Liver (tissue), 8 donors: ENCODE measurements at regions not wholly inside any gene's neighbourhood (a gene's known extent, or its start where the extent isn't known, plus 50 kb on each side); places are given as distances from the start of the nearest gene placed in this dataset.

Experiments used
- DNase-seq: peaks from one replicate; pipeline ENCODE4 v3.0.0-alpha.2; 2017; ENCODE audit warnings: low spot score
- H3K27ac ChIP-seq, 2 donors: one replicate each; pipeline ENCODE4 v1.7.0; 2013; ENCODE audit warnings: inconsistent platforms in 2 of 2, low read length in 2 of 2, control low read depth in 1 of 2, low read depth in 1 of 2, mild to moderate bottlenecking in 1 of 2
- H3K27me3 ChIP-seq, 4 donors: one replicate each; pipeline versions ENCODE4 v1.6.1 to v1.7.0; 2013; ENCODE audit warnings: low read length in 3 of 4, inconsistent platforms in 1 of 4, mild to moderate bottlenecking in 1 of 4, moderate library complexity in 1 of 4; ENCODE audit not compliant: control insufficient read depth in 4 of 4, insufficient read depth in 4 of 4
- H3K36me3 ChIP-seq, 4 donors: one replicate each; pipeline versions ENCODE4 v1.6.1 to v1.7.0; 2013; ENCODE audit warnings: low read length in 3 of 4, mild to moderate bottlenecking in 3 of 4, low read depth in 1 of 4, moderate library complexity in 1 of 4; ENCODE audit not compliant: control insufficient read depth in 4 of 4, insufficient read depth in 3 of 4
- H3K4me1 ChIP-seq, 4 donors: one replicate each; pipeline versions ENCODE4 v1.6.1 to v1.7.0; 2013; ENCODE audit warnings: low read length in 3 of 4, mild to moderate bottlenecking in 3 of 4, moderate library complexity in 1 of 4; ENCODE audit not compliant: control insufficient read depth in 4 of 4, insufficient read depth in 4 of 4
- H3K4me3 ChIP-seq, 3 donors: one replicate each; pipeline versions ENCODE4 v1.6.1 to v1.7.0; 2013; ENCODE audit warnings: low read length in 3 of 3, control low read depth in 1 of 3, low read depth in 1 of 3, mild to moderate bottlenecking in 1 of 3
- H3K9ac ChIP-seq, 2 donors: one replicate each; pipeline ENCODE4 v1.7.0; 2013; ENCODE audit warnings: low read length in 2 of 2, mild to moderate bottlenecking in 2 of 2, moderate library complexity in 2 of 2, control low read depth in 1 of 2, low read depth in 1 of 2
- H3K9me3 ChIP-seq, 4 donors: one replicate each; pipeline versions ENCODE4 v1.6.1 to v1.7.0; 2013; ENCODE audit warnings: low read length in 3 of 4; ENCODE audit not compliant: control insufficient read depth in 4 of 4
- EGR1 ChIP-seq, 2 donors: IDR thresholded peaks; 2 replicates each; pipeline ENCODE4 v1.6.1; 2016 to 2018; ENCODE audit warnings: antibody characterized with exemption in 2 of 2, low read depth in 2 of 2
- FOXA1 ChIP-seq: IDR thresholded peaks from 2 replicates; pipeline ENCODE4 v1.6.1; 2016; ENCODE audit warnings: antibody characterized with exemption
- FOXA2 ChIP-seq: IDR thresholded peaks from 2 replicates; pipeline ENCODE4 v1.6.1; 2016; ENCODE audit warnings: antibody characterized with exemption
- GABPA ChIP-seq, 2 donors: IDR thresholded peaks in 1 of 2; conservative IDR thresholded peaks in 1 of 2; 2 replicates each; pipeline ENCODE4 v1.6.1; 2016; ENCODE audit warnings: antibody characterized with exemption in 2 of 2, mild to moderate bottlenecking in 1 of 2, moderate library complexity in 1 of 2
- HNF4A ChIP-seq, 2 donors: conservative IDR thresholded peaks; 2 replicates each; pipeline ENCODE4 v1.6.1; 2016; ENCODE audit warnings: antibody characterized with exemption in 2 of 2, mild to moderate bottlenecking in 2 of 2
- HNF4G ChIP-seq: IDR thresholded peaks from 2 replicates; pipeline ENCODE4 v1.6.1; 2016; ENCODE audit warnings: antibody characterized with exemption
- JUND ChIP-seq, 2 donors: IDR thresholded peaks; 2 replicates each; pipeline ENCODE4 v1.6.1; 2016; ENCODE audit warnings: antibody characterized with exemption in 2 of 2
- NR2F2 ChIP-seq: IDR thresholded peaks from 2 replicates; pipeline ENCODE4 v1.6.1; 2016; ENCODE audit warnings: antibody characterized with exemption
- RAD21 ChIP-seq, 2 donors: IDR thresholded peaks; 2 replicates each; pipeline ENCODE4 v1.6.1; 2016; ENCODE audit warnings: antibody characterized with exemption in 2 of 2, mild to moderate bottlenecking in 2 of 2
- RXRA ChIP-seq, 2 donors: IDR thresholded peaks; 2 replicates each; pipeline ENCODE4 v1.6.1; 2017 to 2018; ENCODE audit warnings: antibody characterized with exemption in 2 of 2, mild to moderate bottlenecking in 1 of 2
- SP1 ChIP-seq: IDR thresholded peaks from 2 replicates; pipeline ENCODE4 v1.6.1; 2018; ENCODE audit warnings: antibody characterized with exemption, mild to moderate bottlenecking
- TAF1 ChIP-seq: conservative IDR thresholded peaks from 2 replicates; pipeline ENCODE4 v1.6.1; 2016; ENCODE audit warnings: antibody characterized with exemption, mild to moderate bottlenecking
- YY1 ChIP-seq: IDR thresholded peaks from 2 replicates; pipeline ENCODE4 v1.6.1; 2016; ENCODE audit warnings: antibody characterized with exemption, mild to moderate bottlenecking
- WGBS: extraction: QIAGEN DNeasy Blood & Tissue Kit; methylation state at CpG from one replicate; pipeline ENCODE4 v1.1.7; 2013; 5-methylcytosine and 5-hydroxymethylcytosine counted together
- TF ChIP-seq, protein P1 (sequence below): IDR thresholded peaks from 2 replicates; pipeline ENCODE4 v1.6.1; 2016; ENCODE audit warnings: antibody characterized with exemption, mild to moderate bottlenecking
- TF ChIP-seq, protein P2 (sequence below): IDR thresholded peaks from 2 replicates; pipeline ENCODE4 v1.6.1; 2016; ENCODE audit warnings: antibody characterized with exemption
- TF ChIP-seq, protein P3 (sequence below): IDR thresholded peaks from 2 replicates; pipeline ENCODE4 v1.6.1; 2016; ENCODE audit warnings: antibody characterized with exemption
- TF ChIP-seq, protein P4 (sequence below): fragments of 150-350 bp; IDR thresholded peaks from 2 replicates; pipeline ENCODE4 v1.5.1; 2017; ENCODE audit warnings: improper control_type of control experiment, low read depth, low read length; ENCODE audit not compliant: missing input control
- TF ChIP-seq, protein P5 (sequence below): IDR thresholded peaks from 2 replicates; pipeline ENCODE4 v1.6.1; 2016; ENCODE audit warnings: antibody characterized with exemption
- donor health status: healthy.
- donor health status: healthy.
- donor health status: healthy.
- donor health status: healthy.
- donor health status: healthy.

DNA sequence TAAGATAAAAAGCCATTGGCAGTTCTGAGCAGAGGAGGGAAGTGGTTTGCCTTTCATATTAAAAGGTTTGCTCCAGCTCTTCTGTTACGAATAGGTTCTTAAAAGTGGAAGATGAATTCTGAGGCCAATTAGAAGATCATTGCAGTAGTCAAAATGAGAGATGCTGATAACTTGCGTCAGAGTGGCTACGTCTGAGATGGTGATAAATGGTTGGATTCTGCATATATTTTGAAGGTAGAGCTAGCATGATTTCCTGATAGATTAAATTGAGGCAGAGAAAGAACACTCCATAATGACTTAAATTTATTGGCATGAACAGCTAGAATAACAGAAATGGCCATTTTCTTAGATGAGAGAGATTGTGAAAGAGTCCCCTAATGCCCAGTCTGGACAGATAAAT is 652.6 kb downstream of the DACH1 start:
- Histone ChIP-seq H3K9me3 (no peaks in the 10 kb centered on the region), H3K36me3 (no peaks in the 10 kb centered on the region), H3K27ac (no peak overlapping the region), H3K4me1 (no peaks in the 10 kb centered on the region), H3K9ac (no peak overlapping the region), H3K27me3 (peaks cover 0 to 8% (median 0%) of the 10 kb centered on the region in 4 donors), H3K4me3 (no peak overlapping the region)
- no peak for DNase-seq
- 81% methylated on average over 3 of the region's 3 CpGs for WGBS
- no peak for TF ChIP-seq FOXA1
- no peak for TF ChIP-seq YY1
- no peak for TF ChIP-seq SP1
- no peak for TF ChIP-seq HNF4A (conservative IDR thresholded peaks at IDR 0.05)
- TF ChIP-seq TAF1, result no peak
- TF ChIP-seq JUND (IDR thresholded peaks at IDR 0.05), result no peak
- TF ChIP-seq, protein P1, sequence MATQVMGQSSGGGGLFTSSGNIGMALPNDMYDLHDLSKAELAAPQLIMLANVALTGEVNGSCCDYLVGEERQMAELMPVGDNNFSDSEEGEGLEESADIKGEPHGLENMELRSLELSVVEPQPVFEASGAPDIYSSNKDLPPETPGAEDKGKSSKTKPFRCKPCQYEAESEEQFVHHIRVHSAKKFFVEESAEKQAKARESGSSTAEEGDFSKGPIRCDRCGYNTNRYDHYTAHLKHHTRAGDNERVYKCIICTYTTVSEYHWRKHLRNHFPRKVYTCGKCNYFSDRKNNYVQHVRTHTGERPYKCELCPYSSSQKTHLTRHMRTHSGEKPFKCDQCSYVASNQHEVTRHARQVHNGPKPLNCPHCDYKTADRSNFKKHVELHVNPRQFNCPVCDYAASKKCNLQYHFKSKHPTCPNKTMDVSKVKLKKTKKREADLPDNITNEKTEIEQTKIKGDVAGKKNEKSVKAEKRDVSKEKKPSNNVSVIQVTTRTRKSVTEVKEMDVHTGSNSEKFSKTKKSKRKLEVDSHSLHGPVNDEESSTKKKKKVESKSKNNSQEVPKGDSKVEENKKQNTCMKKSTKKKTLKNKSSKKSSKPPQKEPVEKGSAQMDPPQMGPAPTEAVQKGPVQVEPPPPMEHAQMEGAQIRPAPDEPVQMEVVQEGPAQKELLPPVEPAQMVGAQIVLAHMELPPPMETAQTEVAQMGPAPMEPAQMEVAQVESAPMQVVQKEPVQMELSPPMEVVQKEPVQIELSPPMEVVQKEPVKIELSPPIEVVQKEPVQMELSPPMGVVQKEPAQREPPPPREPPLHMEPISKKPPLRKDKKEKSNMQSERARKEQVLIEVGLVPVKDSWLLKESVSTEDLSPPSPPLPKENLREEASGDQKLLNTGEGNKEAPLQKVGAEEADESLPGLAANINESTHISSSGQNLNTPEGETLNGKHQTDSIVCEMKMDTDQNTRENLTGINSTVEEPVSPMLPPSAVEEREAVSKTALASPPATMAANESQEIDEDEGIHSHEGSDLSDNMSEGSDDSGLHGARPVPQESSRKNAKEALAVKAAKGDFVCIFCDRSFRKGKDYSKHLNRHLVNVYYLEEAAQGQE, result no peak
- TF ChIP-seq, protein P2, sequence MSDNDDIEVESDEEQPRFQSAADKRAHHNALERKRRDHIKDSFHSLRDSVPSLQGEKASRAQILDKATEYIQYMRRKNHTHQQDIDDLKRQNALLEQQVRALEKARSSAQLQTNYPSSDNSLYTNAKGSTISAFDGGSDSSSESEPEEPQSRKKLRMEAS, result no peak
- no peak for TF ChIP-seq RXRA (IDR thresholded peaks at IDR 0.05)
- TF ChIP-seq HNF4G, result no peak
- TF ChIP-seq, protein P3, sequence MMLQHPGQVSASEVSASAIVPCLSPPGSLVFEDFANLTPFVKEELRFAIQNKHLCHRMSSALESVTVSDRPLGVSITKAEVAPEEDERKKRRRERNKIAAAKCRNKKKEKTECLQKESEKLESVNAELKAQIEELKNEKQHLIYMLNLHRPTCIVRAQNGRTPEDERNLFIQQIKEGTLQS, result no peak
- no peak for TF ChIP-seq EGR1 (IDR thresholded peaks at IDR 0.05; ENCODE audit: low read depth in 2 of 2)
- TF ChIP-seq GABPA (IDR thresholded peaks at IDR 0.05 in 1 of 2, conservative IDR thresholded peaks at IDR 0.05 in 1 of 2), result no peak
- TF ChIP-seq, protein P4, sequence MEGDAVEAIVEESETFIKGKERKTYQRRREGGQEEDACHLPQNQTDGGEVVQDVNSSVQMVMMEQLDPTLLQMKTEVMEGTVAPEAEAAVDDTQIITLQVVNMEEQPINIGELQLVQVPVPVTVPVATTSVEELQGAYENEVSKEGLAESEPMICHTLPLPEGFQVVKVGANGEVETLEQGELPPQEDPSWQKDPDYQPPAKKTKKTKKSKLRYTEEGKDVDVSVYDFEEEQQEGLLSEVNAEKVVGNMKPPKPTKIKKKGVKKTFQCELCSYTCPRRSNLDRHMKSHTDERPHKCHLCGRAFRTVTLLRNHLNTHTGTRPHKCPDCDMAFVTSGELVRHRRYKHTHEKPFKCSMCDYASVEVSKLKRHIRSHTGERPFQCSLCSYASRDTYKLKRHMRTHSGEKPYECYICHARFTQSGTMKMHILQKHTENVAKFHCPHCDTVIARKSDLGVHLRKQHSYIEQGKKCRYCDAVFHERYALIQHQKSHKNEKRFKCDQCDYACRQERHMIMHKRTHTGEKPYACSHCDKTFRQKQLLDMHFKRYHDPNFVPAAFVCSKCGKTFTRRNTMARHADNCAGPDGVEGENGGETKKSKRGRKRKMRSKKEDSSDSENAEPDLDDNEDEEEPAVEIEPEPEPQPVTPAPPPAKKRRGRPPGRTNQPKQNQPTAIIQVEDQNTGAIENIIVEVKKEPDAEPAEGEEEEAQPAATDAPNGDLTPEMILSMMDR, result no peak
- no peak for TF ChIP-seq RAD21 (IDR thresholded peaks at IDR 0.05)
- no peak for TF ChIP-seq FOXA2
- TF ChIP-seq, protein P5, sequence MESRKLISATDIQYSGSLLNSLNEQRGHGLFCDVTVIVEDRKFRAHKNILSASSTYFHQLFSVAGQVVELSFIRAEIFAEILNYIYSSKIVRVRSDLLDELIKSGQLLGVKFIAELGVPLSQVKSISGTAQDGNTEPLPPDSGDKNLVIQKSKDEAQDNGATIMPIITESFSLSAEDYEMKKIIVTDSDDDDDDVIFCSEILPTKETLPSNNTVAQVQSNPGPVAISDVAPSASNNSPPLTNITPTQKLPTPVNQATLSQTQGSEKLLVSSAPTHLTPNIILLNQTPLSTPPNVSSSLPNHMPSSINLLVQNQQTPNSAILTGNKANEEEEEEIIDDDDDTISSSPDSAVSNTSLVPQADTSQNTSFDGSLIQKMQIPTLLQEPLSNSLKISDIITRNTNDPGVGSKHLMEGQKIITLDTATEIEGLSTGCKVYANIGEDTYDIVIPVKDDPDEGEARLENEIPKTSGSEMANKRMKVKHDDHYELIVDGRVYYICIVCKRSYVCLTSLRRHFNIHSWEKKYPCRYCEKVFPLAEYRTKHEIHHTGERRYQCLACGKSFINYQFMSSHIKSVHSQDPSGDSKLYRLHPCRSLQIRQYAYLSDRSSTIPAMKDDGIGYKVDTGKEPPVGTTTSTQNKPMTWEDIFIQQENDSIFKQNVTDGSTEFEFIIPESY, result no peak
- TF ChIP-seq NR2F2, result no peak
